NCI-H748 (cell line): ENCODE measurements at regions not wholly inside any gene's neighbourhood (a gene's known extent, or its start where the extent isn't known, plus 50 kb on each side); places are given as distances from the start of the nearest gene placed in this dataset.
A peak's percentile ranks its signal among the peaks of the same experiment; 100 is the strongest.
"Not testable (repeated sequence)": the region's sequence is repeated elsewhere in the genome, so short reads cannot be mapped to it uniquely, and the experiment has no call there.

Experiments
- DNase-seq: peaks from one replicate; lab custom pipeline; 2025; ENCODE audit not compliant: unreplicated experiment; lab: John Stamatoyannopoulos, UW

DNA sequence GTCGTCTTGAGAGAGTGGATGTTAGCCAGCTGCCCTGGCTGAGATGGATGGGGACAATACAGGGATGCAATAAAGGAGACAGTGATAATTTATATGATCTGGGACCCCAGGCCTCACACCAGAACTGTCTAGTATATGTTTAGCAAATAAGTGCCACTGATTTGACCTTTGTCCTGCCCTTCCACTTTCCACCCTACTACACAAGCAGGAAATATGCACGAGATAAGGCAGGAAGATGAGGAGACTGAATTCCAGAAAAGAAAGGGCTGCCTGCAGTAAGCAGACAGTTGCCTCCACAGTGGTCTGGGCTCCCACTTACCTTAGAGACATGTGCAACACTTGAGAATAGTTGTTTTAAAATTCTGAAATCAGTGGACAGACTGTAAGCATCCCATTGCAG is 80.2 kb upstream of the ZNF91 start:
- no peak for DNase-seq

DNA sequence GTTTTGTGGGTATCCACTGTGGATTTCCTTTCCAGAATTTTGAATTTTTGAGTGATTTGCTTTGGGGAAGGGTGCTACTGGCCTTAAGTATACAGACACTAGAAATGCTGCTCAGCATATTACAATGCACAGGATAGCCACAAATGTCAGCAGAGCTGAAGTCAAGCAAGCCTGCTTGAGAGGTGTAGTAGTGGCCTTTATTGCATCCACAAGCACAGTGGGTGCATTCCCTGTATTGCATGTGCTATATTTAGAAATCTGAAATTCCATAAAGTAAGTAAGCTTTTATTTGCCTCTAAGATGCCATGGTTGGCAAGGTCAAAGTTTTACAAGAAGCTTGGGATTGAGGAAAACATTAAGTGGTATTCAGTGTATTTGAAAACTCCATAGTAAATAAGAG is 79.5 kb upstream of the ZNF91 start:
- no peak for DNase-seq

DNA sequence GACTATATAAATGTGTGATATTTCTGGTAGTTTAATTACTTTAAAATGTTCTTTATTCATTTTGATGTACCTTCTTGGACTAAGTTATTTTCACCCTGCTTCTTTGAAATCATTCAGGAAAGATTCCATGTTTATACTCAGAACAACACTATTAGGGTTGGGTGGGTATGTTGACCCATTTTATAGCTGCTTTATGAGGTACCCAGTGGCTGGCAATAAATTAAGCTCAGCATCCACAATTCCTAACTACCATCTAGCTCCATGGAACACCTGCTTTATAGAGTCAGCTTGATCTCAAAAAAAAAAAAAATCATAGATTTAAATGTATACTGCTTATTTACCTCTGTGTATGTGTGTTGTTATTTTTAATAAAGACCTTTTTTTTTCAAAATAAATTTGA is 78.9 kb upstream of the ZNF91 start:
- no peak for DNase-seq

DNA sequence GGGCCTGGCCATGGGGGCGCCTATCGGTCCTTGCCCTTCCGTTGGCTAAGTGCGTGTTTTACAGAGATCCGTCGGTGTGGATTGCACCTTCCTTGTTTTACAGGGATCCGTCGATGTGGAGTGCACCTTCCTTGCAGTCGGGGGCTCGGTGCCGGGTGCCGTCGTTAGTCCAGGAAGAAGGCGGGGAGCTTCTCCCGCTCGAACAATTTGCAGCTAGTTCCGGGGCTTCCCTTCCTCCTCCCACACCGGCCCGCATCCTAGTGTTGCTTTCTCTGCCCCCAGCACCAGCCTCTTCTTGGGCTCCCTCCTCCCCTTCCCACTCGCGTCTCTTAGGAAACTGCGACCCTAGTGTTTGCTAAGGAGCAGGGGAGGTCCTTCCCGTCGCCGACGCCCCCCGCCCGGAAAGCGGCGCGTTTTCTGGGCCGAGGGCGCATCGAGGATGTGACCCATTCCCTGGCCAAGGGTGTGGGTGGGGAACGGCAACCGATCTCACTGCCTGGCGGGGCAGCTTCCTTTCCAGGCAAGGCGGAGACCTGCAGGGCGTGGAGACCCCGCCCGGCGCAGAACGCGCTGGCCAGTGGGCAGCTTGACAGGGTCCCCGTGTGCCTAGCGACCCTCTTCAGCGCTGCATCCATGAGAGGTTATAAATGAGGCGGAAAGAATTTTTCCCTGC is 75.7 kb upstream of the ZNF91 start:
- peak; percentile 41 for DNase-seq

DNA sequence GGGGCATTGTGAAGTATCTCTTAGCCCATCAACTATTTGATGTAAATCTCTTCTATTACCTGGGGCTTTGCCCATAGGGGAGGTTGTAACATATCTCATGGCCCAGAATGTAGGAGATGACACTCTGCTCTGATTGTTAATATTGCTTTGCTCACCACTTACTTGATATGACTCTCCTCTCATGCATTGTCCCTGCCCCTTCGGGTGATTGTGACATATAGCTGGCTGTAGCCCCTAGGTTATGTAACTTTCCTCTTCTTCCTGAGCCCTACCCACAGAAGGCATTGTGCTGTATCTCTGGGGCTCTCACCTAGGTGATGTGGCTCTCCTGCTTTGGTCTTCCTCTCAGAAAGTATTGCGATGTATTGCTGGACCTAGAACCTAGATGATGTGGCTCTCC is 69.1 kb upstream of the ZNF91 start:
- DNase-seq, result not testable (repeated sequence)

DNA sequence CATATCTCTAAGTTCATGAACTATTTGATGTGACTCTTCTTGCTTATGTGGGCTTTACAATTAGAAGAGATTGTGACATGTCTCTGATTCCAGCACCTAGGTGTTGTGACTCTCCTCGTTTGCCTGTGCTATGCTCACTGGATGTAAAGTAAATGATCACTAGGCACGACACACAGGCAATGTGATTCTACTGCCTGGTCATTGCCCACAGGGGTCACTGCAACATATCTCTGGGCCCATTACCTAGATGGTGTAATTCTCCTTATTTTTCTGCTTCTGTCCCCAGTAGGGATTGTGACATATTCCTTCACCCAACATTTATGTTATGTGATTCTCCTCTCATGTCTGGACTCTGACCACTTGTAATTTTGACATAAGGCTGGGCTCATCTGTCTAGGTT is 65.8 kb upstream of the ZNF91 start:
- DNase-seq, result no peak

DNA sequence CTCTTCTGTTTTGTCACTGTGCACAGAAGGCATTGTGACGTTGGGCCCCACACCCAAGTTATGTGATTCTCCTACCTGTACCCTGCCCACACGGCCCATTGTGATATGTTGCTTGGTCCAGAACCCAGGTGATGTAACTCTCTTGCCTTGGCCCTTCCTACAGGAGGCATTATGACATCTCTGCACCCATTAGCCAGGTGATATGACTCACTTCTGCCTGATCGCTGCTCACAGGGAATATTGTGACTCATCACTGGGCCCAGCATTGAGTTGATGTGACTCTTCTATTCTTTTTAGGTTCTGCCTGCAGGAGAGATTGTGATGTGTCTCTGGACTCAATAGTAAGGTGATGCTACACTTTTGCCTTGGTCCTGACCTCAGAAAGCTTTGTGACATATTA is 65.4 kb upstream of the ZNF91 start:
- no peak for DNase-seq
